ENCODE measurements at regions not wholly inside any gene's neighbourhood (a gene's known extent, or its start where the extent isn't known, plus 50 kb on each side); places are given as distances from the start of the nearest gene placed in this dataset.

GRCh38 chr2:117613101-117613500 lies 201.4 kb upstream of the DDX18 start:
- no peaks in the 10 kb centered on the region for H3K36me3 ChIP-seq (ENCODE audit: insufficient read depth, low read length)
- DNase-seq (no peak), ATAC-seq (ENCODE audit: insufficient read depth, low read depth) (no peak)
- no peak for TF ChIP-seq EZH2 (IDR thresholded peaks at IDR 0.05; ENCODE audit: borderline replicate concordance, low read depth, low read length, severe bottlenecking)
- TF ChIP-seq CTCF (IDR thresholded peaks at IDR 0.05; ENCODE audit: borderline replicate concordance, extremely low read depth, low read length, poor library complexity, severe bottlenecking): no peak
- H3K4me1 ChIP-seq (ENCODE audit: insufficient read depth, low read length): no peaks in the 10 kb centered on the region
- no peak overlapping the region for H3K4me2 ChIP-seq (ENCODE audit: insufficient read depth, low read length)
- no peaks in the 10 kb centered on the region for H3K79me2 ChIP-seq (ENCODE audit: insufficient read depth, low read length)
- no peak overlapping the region for H3K9ac ChIP-seq (ENCODE audit: low read depth, low read length)
- H3K4me3 ChIP-seq (ENCODE audit: low read depth in 1 of 2, low read length in 2 of 2): no peak overlapping the region
- no peaks in the 10 kb centered on the region for H4K20me1 ChIP-seq (ENCODE audit: insufficient read depth, low read length)
- no peaks in the 10 kb centered on the region for H3K27me3 ChIP-seq (ENCODE audit: insufficient read depth, low read length, poor library complexity)
- no peaks in the 10 kb centered on the region for H3K9me3 ChIP-seq (ENCODE audit: insufficient read depth, low read length, severe bottlenecking)
- no peak overlapping the region for H2AFZ ChIP-seq (ENCODE audit: low read depth, low read length)
- H3K27ac ChIP-seq (ENCODE audit: low read length): no peak overlapping the region

GRCh38 chr2:117614296-117614695 lies 200.2 kb upstream of the DDX18 start:
- H3K27ac ChIP-seq (ENCODE audit: low read length): no peak overlapping the region
- no peak overlapping the region for H3K9ac ChIP-seq (ENCODE audit: low read depth, low read length)
- H4K20me1 ChIP-seq (ENCODE audit: insufficient read depth, low read length): no peaks in the 10 kb centered on the region
- H3K9me3 ChIP-seq (ENCODE audit: insufficient read depth, low read length, severe bottlenecking): no peaks in the 10 kb centered on the region
- no peak overlapping the region for H2AFZ ChIP-seq (ENCODE audit: low read depth, low read length)
- no peaks in the 10 kb centered on the region for H3K4me1 ChIP-seq (ENCODE audit: insufficient read depth, low read length)
- no peak for TF ChIP-seq EZH2 (IDR thresholded peaks at IDR 0.05; ENCODE audit: borderline replicate concordance, low read depth, low read length, severe bottlenecking)
- TF ChIP-seq CTCF (IDR thresholded peaks at IDR 0.05; ENCODE audit: borderline replicate concordance, extremely low read depth, low read length, poor library complexity, severe bottlenecking): no peak
- H3K36me3 ChIP-seq (ENCODE audit: insufficient read depth, low read length): no peaks in the 10 kb centered on the region
- DNase-seq (no peak), ATAC-seq (ENCODE audit: insufficient read depth, low read depth) (no peak)
- H3K27me3 ChIP-seq (ENCODE audit: insufficient read depth, low read length, poor library complexity): no peaks in the 10 kb centered on the region
- H3K79me2 ChIP-seq (ENCODE audit: insufficient read depth, low read length): no peaks in the 10 kb centered on the region
- no peak overlapping the region for H3K4me2 ChIP-seq (ENCODE audit: insufficient read depth, low read length)
- no peak overlapping the region for H3K4me3 ChIP-seq (ENCODE audit: low read depth in 1 of 2, low read length in 2 of 2)

- Histone ChIP-seq H4K20me1 (ENCODE audit: insufficient read depth, low read length) (no peaks in the 10 kb centered on the region), H3K4me2 (ENCODE audit: insufficient read depth, low read length) (no peak overlapping the region), H2AFZ (ENCODE audit: low read depth, low read length) (no peak overlapping the region), H3K36me3 (ENCODE audit: insufficient read depth, low read length) (no peaks in the 10 kb centered on the region), H3K27ac (ENCODE audit: low read length) (no peak overlapping the region), H3K27me3 (ENCODE audit: insufficient read depth, low read length, poor library complexity) (no peaks in the 10 kb centered on the region), H3K9me3 (ENCODE audit: insufficient read depth, low read length, severe bottlenecking) (no peaks in the 10 kb centered on the region), H3K79me2 (ENCODE audit: insufficient read depth, low read length) (no peaks in the 10 kb centered on the region), H3K4me1 (ENCODE audit: insufficient read depth, low read length) (no peaks in the 10 kb centered on the region), H3K9ac (ENCODE audit: low read depth, low read length) (no peak overlapping the region), H3K4me3 (ENCODE audit: low read depth in 1 of 2, low read length in 2 of 2) (no peak overlapping the region)
- no peak for TF ChIP-seq CTCF (IDR thresholded peaks at IDR 0.05; ENCODE audit: borderline replicate concordance, extremely low read depth, low read length, poor library complexity, severe bottlenecking)
- TF ChIP-seq EZH2 (IDR thresholded peaks at IDR 0.05; ENCODE audit: borderline replicate concordance, low read depth, low read length, severe bottlenecking): no peak
- DNase-seq (no peak), ATAC-seq (ENCODE audit: insufficient read depth, low read depth) (no peak)
Measured at GRCh38 chr2:117614823-117615534, 199.5 kb upstream of the DDX18 start.

All from DND-41 (cell line).